GM06990 (cell line): ENCODE measurements at regions not wholly inside any gene's neighbourhood (a gene's known extent, or its start where the extent isn't known, plus 50 kb on each side); places are given as distances from the start of the nearest gene placed in this dataset.

Source experiments
- DNase-seq: peaks from one replicate; pipeline ENCODE4 v3.0.0-alpha.2; 2011; ENCODE audit not compliant: insufficient read length; ENCODE audit errors: extremely low read depth
- H3K27me3 ChIP-seq: replicated peaks from 2 replicates; pipeline ENCODE4 v1.6.0; 2011; ENCODE audit warnings: low read length; ENCODE audit not compliant: control insufficient read depth, insufficient read depth
- H3K36me3 ChIP-seq: 2 replicates; pipeline ENCODE4 v1.5.1; 2011; ENCODE audit warnings: low read length; ENCODE audit not compliant: control insufficient read depth, insufficient read depth
- H3K4me3 ChIP-seq: replicated peaks from 2 replicates; pipeline ENCODE4 v1.5.1; 2011; ENCODE audit warnings: low read depth, mild to moderate bottlenecking, control low read depth, low read length
- CTCF ChIP-seq: IDR thresholded peaks from 2 replicates; pipeline ENCODE4 v1.5.1; 2011; ENCODE audit warnings: low read length, control low read depth, mild to moderate bottlenecking, inconsistent platforms; ENCODE audit not compliant: insufficient read depth, poor library complexity, severe bottlenecking

DNA sequence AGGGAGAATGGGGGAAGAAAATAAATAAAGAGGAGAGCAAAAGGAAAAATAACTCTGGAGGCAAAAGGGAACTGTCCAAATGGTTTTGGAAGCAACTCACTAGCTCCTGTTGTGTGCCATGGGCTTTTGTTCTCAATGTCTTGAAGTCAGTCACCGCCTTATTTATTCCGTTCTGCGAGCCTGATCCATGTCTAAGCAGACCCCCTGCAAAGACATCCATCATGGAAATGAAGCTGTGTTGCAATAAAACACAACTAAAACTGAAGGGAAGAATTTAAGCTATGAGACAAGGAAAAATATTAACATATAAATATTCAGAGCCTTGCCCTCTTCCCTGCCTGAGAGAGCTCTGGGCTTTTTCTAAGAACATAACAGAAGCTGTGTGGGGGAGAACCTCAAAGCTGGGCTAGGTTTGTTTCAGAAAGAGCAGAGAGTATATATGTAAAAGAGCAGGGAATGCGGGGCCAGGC, 373.2 kb upstream of the CNR1 start:
- Histone ChIP-seq H3K27me3 (no peaks in the 10 kb centered on the region), H3K36me3 (no peaks in the 10 kb centered on the region), H3K4me3 (no peak overlapping the region)
- no peak for DNase-seq
- TF ChIP-seq CTCF, result no peak

DNA sequence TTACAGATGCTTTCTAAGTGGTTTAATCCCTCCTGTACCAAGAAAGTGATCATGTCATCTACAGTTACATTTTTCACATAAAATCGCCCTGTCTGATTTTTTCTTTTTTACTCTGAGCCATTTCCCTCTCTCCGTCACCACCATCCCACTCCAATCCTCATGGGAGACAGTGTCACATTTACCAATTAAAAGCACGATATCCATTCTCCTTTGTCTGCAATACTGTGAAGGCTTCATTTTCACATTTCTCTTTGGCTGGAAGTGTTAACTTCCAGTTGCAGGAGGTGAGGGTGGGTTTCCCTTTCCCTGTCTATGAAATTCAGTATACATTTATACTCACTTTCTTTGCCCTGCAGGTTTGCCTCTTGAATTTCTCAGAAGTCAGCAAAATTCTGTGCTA, 372.7 kb upstream of the CNR1 start:
- Histone ChIP-seq H3K27me3 (no peaks in the 10 kb centered on the region), H3K36me3 (no peaks in the 10 kb centered on the region), H3K4me3 (no peak overlapping the region)
- no peak for DNase-seq
- TF ChIP-seq CTCF, result no peak

DNA sequence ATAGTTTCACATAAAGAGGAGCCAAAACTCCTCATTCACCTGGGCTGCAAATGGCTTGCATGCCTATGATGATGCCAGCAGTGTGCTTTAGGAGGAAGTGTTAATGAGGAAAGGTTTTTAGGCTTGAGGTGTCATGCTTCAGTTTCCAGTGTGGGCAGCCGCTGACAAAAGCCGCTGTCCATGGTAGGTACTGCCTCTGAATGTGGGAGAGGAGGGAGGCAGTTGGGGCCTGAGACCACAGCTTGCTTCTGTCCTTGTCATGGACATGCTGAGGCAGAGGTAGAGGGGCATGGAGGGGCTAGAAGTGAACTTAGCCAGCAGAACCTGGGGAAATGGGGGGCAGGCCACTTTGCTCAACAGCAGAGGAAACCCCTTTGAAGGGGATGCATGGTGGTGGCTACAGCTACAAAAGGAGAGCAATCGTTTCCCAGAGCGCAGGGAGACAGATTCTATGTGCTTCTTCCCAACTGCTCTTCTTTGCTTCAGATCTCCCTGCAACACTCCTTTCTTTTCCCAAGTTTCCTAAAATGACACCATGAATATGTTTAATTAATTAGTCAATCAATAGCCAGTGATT, 372.1 kb upstream of the CNR1 start:
- Histone ChIP-seq H3K4me3 (no peak overlapping the region), H3K36me3 (no peaks in the 10 kb centered on the region), H3K27me3 (no peaks in the 10 kb centered on the region)
- DNase-seq, result no peak
- TF ChIP-seq CTCF, result no peak

- Histone ChIP-seq H3K27me3 (no peaks in the 10 kb centered on the region), H3K36me3 (no peaks in the 10 kb centered on the region), H3K4me3 (no peak overlapping the region)
- TF ChIP-seq CTCF, result no peak
- DNase-seq, result no peak
These were observed 370.0 kb upstream of the CNR1 start for GRCh38 chr6:88536071-88536625.

DNA sequence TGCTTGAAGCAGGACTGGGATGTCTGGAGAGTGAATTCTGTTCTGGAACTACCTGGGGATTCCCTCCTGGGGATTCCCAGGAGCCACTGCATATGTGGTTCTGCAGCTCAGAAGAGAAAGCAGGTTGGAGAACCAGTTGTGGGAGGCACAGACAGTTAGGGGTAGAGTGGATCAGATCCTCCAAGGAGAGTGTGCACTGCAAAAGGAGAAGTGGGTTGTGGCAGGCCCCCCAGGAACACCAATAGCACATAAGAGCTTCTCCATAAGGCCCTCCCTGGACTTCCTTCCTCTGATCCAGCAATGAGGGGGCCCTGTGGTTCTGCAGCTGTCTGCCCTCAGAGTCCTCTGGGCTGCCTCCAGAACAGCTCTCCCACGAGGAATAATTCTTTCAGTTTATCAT, 369.2 kb upstream of the CNR1 start:
- no peak overlapping the region for H3K4me3 ChIP-seq

More for the DNA sequence above, 369.2 kb upstream of the CNR1 start:
- H3K36me3 ChIP-seq, result no peaks in the 10 kb centered on the region
- TF ChIP-seq CTCF, result no peak
- no peaks in the 10 kb centered on the region for H3K27me3 ChIP-seq
- DNase-seq, result no peak
